ENCODE measurements at regions not wholly inside any gene's neighbourhood (a gene's known extent, or its start where the extent isn't known, plus 50 kb on each side); places are given as distances from the start of the nearest gene placed in this dataset.
"Not testable (repeated sequence)": the region's sequence is repeated elsewhere in the genome, so short reads cannot be mapped to it uniquely, and the experiment has no call there.

DNA sequence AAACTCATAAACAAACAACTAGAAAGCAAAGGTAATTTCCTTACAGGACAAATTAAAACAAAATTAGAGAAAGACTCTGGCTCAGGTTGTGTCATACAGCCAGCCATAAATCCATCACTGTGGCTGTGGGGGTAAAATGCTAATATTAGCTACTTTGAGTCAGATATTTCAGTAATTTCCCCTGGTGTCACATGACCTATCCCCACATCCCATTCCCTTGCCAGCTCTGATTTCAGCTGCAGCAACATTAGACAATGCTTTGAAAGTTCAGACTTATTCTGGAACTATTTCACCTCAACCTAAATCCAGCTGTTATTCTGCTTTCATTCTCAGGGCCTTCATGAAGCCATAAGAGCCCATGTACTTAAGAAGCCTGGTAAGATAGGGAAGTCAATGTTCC lies 55.3 kb downstream of the RPL10L start:
- Mint-ChIP-seq H3K27ac (no peak overlapping the region), H3K9me3 (peaks cover 0 to 1% of the 10 kb centered on the region in 2 donors), H3K4me1 (no peaks in the 10 kb centered on the region), H3K27me3 (no peaks in the 10 kb centered on the region), H3K4me3 (no peak overlapping the region), H3K36me3 (no peaks in the 10 kb centered on the region)
- ATAC-seq (replicated peaks) (no peak), DNase-seq (no peak)

DNA sequence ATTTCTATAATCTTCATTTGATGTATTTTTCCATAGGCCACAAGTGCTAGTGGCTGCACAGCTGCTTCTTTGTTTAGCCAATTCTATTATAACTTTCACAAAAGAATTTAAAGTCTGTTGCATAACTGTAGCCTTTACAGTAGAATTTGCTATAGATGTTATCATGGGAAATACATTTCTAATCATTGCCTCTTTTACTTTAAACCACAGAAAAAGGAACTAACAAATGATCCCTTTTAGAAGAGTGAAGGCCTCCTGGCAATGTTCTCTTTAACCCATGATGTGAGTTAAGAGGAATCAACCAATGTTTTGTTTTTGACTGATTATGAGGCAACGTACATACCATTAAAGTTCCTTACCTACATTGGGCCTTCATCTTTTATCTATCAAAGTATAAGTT lies 68.8 kb downstream of the RPL10L start:
- DNase-seq (no peak), ATAC-seq (replicated peaks) (no peak)
- no peak overlapping the region for H3K4me3 Mint-ChIP-seq
- no peak overlapping the region for H3K27ac Mint-ChIP-seq
- H3K4me1 Mint-ChIP-seq, result no peaks in the 10 kb centered on the region
- H3K36me3 Mint-ChIP-seq, result no peaks in the 10 kb centered on the region
- no peaks in the 10 kb centered on the region for H3K27me3 Mint-ChIP-seq
- H3K9me3 Mint-ChIP-seq, result no peaks in the 10 kb centered on the region

DNA sequence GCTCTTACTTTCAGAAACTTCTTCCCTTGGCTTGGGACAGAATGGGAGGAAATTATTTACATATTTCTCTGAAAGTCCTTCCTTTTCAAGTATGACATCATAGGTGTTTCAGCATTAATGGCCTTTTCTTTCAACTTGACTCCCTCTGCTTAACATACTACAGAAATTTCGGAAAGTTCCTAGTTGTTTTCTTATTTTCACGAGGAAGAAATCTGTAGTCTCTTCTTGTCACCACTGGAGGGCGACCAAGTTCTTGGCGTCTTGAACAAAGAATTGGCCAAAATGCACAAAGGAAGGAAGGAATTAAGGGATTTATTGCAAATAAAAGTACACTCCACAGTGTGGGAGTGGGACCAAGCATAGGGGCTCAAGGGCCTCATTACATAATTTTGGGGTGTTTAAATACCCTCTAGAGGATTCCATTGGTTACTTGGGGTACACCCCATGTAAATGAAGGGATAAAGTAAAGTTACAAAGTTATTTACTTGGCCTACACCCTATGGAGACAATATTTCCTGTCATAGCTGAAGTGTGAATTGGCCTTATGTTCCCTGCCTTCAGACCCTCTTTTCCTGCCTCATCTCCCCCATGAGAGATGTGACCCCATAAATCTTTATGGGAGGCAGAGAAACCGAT lies 70.4 kb downstream of the RPL10L start:
- H3K27me3 Mint-ChIP-seq, result no peaks in the 10 kb centered on the region
- no peak overlapping the region for H3K27ac Mint-ChIP-seq
- H3K36me3 Mint-ChIP-seq, result no peaks in the 10 kb centered on the region
- H3K9me3 Mint-ChIP-seq, result no peaks in the 10 kb centered on the region
- ATAC-seq (replicated peaks) (no peak), DNase-seq (no peak)
- H3K4me3 Mint-ChIP-seq, result no peak overlapping the region
- H3K4me1 Mint-ChIP-seq, result no peaks in the 10 kb centered on the region

DNA sequence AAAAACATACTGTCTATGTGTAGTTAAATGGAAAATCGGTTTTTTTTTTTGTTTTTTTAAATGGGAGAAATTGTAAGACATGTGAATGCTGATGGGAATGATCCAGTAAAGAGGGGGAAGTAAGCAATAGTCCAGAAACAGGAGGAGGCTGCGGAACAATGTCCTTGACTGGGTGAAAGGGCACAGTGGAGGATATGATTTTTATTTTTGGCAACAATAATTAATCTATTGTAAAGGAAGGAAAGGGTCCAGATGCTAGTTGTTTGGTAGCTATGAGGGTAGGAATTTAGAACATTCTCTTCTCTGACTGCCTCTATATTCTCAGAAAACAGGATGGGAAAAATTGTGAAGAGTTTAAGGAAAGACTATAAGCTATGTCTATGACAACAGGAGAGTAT lies 76.6 kb downstream of the RPL10L start:
- ATAC-seq (replicated peaks) (no peak), DNase-seq (no peak)
- no peak overlapping the region for H3K4me3 Mint-ChIP-seq
- peaks cover 2 to 9% of the 10 kb centered on the region in 2 donors for H3K4me1 Mint-ChIP-seq
- no peak overlapping the region for H3K27ac Mint-ChIP-seq
- no peaks in the 10 kb centered on the region for H3K27me3 Mint-ChIP-seq
- H3K9me3 Mint-ChIP-seq, result no peaks in the 10 kb centered on the region
- H3K36me3 Mint-ChIP-seq, result no peaks in the 10 kb centered on the region

DNA sequence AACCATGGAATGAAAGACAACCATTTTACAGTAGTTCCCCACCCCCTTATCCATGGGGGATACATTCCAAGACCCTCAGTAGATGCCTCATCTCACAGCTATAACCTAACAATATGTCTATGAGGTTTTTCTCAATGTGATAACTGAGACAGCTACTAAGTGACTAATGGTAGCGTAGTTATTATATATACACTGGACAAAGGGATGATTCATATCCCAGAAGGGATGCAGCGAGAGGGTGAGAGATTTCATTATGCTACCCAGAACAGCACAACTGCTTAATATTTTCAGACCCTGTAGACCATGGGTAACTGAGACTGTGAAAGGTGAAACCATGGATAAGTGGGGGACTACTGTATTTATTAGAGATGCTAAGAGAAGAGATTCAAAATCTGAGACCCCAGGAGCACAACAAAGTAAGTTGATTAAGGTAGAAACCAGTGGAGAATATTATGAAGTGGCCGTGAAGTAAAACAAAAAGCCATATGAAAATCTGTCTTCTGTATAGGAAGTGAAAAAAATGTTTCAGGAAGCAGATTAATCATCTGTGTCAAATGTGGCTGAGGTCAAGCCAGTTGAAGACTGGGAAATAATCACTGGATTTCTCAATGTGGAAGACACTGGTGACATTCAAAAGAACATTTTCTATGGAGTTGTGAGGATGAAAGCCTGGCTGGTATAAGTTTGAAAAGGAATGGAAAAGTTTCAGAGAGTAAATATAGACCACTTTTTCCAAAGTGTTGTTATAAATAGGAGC lies 77.2 kb downstream of the RPL10L start:
- DNase-seq (no peak), ATAC-seq (replicated peaks) (no peak)
- Mint-ChIP-seq H3K4me1 (peaks cover 2 to 9% of the 10 kb centered on the region in 2 donors), H3K36me3 (no peaks in the 10 kb centered on the region), H3K27me3 (no peaks in the 10 kb centered on the region), H3K4me3 (no peak overlapping the region), H3K27ac (no peak overlapping the region), H3K9me3 (no peaks in the 10 kb centered on the region)

DNA sequence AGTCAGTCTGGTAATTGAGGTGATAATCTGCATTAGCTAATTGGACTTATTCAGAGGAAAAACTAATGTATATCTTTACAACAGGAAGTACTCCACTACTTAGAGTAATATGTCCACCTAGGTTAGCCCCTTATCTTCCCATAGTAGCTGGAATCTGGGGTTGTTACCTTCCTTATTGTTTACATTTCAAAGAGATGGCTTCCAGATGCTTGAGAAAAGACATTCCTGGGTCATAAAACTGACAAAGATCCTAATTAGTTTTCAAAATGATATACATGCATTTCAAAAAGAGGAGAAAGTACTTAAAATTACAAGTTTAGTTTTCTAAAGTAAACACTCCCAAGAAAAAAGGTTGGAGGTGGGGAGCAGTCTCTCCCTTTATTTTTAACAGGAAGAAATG lies 78.1 kb downstream of the RPL10L start:
- Mint-ChIP-seq H3K36me3 (no peaks in the 10 kb centered on the region), H3K9me3 (no peaks in the 10 kb centered on the region)
- no peak for ATAC-seq (replicated peaks)

DNA sequence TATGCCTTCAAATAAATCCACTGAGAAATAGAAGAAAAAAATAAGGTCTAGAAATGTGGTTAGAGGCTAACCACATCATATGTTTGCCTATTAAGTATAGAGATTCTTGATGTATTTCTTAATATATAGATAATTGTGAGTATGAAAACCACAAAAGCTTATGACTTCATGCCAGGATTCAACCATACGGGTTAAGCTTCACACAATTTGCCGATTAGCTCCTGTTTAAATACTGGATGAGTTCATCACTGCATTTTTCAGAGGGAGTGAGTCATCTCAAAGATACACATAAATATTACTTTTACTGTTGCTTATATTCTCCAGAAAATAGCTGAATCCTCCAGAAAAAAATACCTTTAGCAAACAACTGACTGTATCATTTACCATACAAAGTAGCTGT lies 79.6 kb downstream of the RPL10L start:
- H3K36me3 Mint-ChIP-seq, result no peaks in the 10 kb centered on the region
- no peaks in the 10 kb centered on the region for H3K9me3 Mint-ChIP-seq
- H3K27ac Mint-ChIP-seq, result no peak overlapping the region
- peaks cover 2 to 9% of the 10 kb centered on the region in 2 donors for H3K4me1 Mint-ChIP-seq
- H3K27me3 Mint-ChIP-seq, result no peaks in the 10 kb centered on the region
- H3K4me3 Mint-ChIP-seq, result no peak overlapping the region
- DNase-seq (no peak), ATAC-seq (replicated peaks) (no peak)

More for the DNA sequence above, 78.1 kb downstream of the RPL10L start:
- no peak for DNase-seq
- no peaks in the 10 kb centered on the region for H3K27me3 Mint-ChIP-seq
- peaks cover 2 to 9% of the 10 kb centered on the region in 2 donors for H3K4me1 Mint-ChIP-seq
- no peak overlapping the region for H3K27ac Mint-ChIP-seq
- H3K4me3 Mint-ChIP-seq, result no peak overlapping the region

DNA sequence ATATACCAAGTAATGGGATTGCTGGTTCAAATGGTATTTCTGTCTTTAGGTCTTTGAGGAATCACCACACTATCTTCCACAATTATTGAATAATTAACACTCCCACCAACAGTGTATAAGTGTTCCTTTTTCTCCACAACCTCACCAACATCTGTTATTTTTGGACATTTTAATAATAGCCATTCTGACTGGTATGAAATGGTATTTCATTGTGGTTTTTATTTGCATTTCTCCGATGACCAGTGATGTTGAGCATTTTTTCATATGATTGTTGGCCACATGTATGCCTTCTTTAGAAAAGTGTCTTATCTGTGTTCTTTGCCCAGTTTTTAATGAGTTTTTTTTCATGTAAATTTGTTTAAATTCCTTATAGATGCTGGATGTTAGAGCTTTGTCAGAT lies 83.4 kb downstream of the RPL10L start:
- not testable (repeated sequence) for H3K27me3 Mint-ChIP-seq; H3K4me1 Mint-ChIP-seq; H3K9me3 Mint-ChIP-seq; H3K36me3 Mint-ChIP-seq; H3K27ac Mint-ChIP-seq; ATAC-seq (replicated peaks); DNase-seq; H3K4me3 Mint-ChIP-seq

DNA sequence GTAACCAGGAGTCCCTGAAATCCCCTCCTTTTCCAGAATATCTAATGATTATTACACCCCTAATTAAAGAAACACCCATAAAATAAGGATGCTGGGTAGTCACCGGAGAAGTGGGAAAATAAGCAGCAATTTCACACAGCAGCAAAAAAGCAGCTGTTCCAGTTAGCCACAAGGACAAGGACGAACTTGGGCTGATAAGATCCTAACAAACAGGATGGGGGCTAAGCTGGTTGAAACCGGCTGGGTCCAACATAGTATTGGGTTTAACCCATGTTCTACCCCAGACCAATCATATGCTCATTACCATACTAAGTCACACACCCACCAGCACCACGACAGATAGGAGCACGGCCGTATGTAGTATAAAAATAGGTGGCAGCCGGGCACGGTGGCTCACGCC lies 100.7 kb downstream of the RPL10L start:
- no peak for ATAC-seq (replicated peaks)
- no peak for DNase-seq
- peaks cover 11 to 16% of the 10 kb centered on the region in 2 donors for H3K9me3 Mint-ChIP-seq
- no peaks in the 10 kb centered on the region for H3K4me1 Mint-ChIP-seq
- H3K27me3 Mint-ChIP-seq, result no peaks in the 10 kb centered on the region
- H3K4me3 Mint-ChIP-seq, result no peak overlapping the region
- H3K27ac Mint-ChIP-seq, result no peak overlapping the region
- no peaks in the 10 kb centered on the region for H3K36me3 Mint-ChIP-seq

DNA sequence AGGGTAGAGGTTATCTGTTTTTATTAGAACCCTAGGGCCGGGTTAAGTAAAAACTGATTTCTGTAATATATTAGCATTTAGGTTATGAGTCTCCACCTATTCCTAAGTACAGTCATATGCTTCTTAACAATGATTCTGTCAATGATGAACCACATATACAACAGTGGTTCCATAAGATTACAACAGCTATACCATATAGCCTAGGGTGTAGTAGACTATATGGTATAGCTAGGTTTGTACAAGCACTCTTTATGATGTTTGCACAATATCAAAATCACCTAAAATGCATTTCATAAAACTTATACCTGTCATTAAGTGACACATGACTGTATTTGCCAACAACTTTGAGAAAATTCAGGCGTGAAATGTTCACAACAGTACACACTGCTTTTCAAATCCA lies 110.6 kb downstream of the RPL10L start:
- no peak overlapping the region for H3K4me3 Mint-ChIP-seq
- no peaks in the 10 kb centered on the region for H3K4me1 Mint-ChIP-seq
- no peak for ATAC-seq (replicated peaks)
- no peaks in the 10 kb centered on the region for H3K36me3 Mint-ChIP-seq
- H3K27me3 Mint-ChIP-seq, result no peaks in the 10 kb centered on the region
- H3K27ac Mint-ChIP-seq, result no peak overlapping the region
- DNase-seq, result no peak
- peaks cover under 1 to 7% of the 10 kb centered on the region in 2 donors for H3K9me3 Mint-ChIP-seq

DNA sequence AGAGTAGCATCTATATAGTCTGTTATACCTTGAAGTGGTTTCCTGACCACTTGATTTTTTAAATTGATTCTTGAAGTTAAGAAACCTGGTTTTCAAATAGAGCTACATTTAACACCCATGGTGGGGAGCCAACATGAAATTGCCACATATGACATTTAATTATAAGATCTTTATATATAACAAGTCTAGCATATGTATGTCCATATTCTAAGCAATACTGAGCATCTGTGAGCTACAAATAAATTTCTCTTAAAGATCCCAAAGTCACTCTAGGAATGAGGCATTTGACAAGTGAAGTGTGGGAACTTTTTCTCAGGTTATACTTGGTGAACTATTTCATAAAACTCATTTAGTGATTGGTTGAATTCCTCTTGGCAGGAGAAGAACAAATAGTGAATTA lies 132.5 kb downstream of the RPL10L start:
- Mint-ChIP-seq H3K27ac (no peak overlapping the region), H3K36me3 (no peaks in the 10 kb centered on the region), H3K27me3 (no peaks in the 10 kb centered on the region), H3K4me3 (no peak overlapping the region), H3K4me1 (no peaks in the 10 kb centered on the region), H3K9me3 (peaks cover 0 to 3% of the 10 kb centered on the region in 2 donors)
- DNase-seq, result no peak
- no peak for ATAC-seq (replicated peaks)

DNA sequence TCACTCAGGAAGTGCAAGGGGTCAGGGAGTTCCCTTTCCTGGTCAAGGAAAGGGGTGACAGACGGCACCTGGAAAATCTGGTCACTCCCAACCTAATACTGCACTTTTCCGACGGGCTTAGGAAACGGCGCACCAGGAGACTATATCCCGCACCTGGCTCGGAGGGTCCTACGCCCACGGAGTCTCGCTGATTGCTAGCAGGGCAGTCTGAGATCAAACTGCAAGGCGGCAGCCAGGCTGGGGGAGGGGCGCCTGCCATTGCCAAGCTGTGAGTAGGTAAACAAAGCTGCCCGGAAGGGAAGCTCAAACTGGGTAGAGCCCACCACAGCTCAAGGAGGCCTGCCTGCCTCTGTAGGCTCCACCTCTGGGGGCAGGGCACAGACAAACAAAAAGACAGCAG lies 142.8 kb downstream of the RPL10L start:
- H3K4me3 Mint-ChIP-seq; H3K27ac Mint-ChIP-seq; H3K27me3 Mint-ChIP-seq; H3K36me3 Mint-ChIP-seq; H3K4me1 Mint-ChIP-seq; DNase-seq; ATAC-seq (replicated peaks); H3K9me3 Mint-ChIP-seq: not testable (repeated sequence)

DNA sequence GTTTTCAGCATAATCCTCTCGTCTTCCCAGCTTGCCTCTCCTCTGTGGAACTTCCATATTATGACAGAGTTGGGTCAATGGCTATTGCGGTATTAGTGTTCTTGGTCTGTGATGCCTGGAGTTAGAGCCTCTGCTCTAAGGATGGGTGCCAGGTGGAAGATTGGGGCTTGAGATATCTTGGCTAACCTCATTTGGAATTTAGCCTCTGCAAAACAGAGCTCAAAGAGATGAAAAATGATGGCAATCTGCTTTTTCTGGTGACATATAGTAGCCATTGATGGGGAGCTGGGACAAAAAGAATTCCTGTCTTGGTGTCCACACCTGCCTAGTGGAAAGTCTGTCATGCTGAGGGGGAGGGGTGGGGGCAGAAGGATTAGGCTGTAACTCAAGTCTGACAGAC lies 152.1 kb downstream of the RPL10L start:
- H3K9me3 Mint-ChIP-seq, result peaks cover 0 to 2% of the 10 kb centered on the region in 2 donors
- H3K4me3 Mint-ChIP-seq, result no peak overlapping the region
- no peak overlapping the region for H3K27ac Mint-ChIP-seq
- no peaks in the 10 kb centered on the region for H3K27me3 Mint-ChIP-seq
- ATAC-seq (replicated peaks) (no peak), DNase-seq (no peak)
- no peaks in the 10 kb centered on the region for H3K4me1 Mint-ChIP-seq
- H3K36me3 Mint-ChIP-seq, result no peaks in the 10 kb centered on the region

DNA sequence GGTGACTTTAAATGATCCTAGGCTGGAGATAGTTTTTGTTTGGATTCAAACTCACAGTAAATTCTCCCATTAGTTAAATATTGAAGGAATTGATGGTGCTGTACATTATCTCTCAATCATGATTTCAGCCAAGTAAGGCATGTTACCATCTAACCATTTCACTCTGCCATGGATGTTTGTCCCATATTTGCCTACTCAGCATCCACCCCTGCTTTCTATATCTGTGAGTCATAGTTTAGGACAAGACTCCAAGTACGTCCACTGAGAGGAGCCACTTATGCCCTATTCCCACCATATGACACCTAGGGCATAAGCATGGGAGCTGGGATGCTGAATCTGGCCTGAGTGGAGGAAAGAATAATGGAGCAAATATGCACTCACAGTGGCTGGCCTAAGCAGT lies 155.2 kb downstream of the RPL10L start:
- DNase-seq (no peak), ATAC-seq (replicated peaks) (no peak)
- Mint-ChIP-seq H3K9me3 (peaks cover 0 to 2% of the 10 kb centered on the region in 2 donors), H3K36me3 (no peaks in the 10 kb centered on the region), H3K4me1 (no peaks in the 10 kb centered on the region), H3K27ac (no peak overlapping the region), H3K27me3 (no peaks in the 10 kb centered on the region), H3K4me3 (no peak overlapping the region)

DNA sequence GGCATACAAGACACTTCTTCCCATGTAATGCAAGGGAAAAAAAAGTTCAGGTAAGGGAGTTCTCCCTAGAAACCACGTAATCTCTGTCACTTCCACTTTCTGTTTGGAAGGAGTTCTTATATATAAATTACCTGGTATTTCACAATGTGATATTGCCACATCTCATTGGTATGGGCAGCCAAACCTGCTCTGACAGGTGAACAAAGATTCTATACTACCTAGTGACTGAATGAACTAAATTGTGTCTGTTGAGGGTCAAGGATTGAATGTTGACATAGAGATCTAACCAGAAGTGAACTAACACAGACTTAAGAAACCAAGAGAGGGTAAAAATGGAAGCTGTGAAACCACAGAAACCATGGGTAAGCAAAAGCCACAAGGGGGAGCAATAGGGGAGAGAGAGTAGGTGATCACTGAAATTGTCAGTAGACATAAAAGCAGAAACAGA lies 161.3 kb downstream of the RPL10L start:
- H3K27ac Mint-ChIP-seq, result no peak overlapping the region
- H3K4me1 Mint-ChIP-seq, result peaks cover 0 to 3% of the 10 kb centered on the region in 2 donors
- H3K4me3 Mint-ChIP-seq, result peak overlapping the region; percentile 6 to 27
- H3K9me3 Mint-ChIP-seq, result no peaks in the 10 kb centered on the region
- H3K27me3 Mint-ChIP-seq, result no peaks in the 10 kb centered on the region
- peak; percentile 5 for DNase-seq
- ATAC-seq (replicated peaks), result peak; percentile 90 to 94
- no peaks in the 10 kb centered on the region for H3K36me3 Mint-ChIP-seq
